Brain pericyte (primary cell): ENCODE measurements at regions not wholly inside any gene's neighbourhood (a gene's known extent, or its start where the extent isn't known, plus 50 kb on each side); places are given as distances from the start of the nearest gene placed in this dataset.

Experiments
- DNase-seq: peaks from one replicate; pipeline ENCODE4 v3.0.0-alpha.2; 2012; ENCODE audit warnings: low read depth, low spot score

DNA sequence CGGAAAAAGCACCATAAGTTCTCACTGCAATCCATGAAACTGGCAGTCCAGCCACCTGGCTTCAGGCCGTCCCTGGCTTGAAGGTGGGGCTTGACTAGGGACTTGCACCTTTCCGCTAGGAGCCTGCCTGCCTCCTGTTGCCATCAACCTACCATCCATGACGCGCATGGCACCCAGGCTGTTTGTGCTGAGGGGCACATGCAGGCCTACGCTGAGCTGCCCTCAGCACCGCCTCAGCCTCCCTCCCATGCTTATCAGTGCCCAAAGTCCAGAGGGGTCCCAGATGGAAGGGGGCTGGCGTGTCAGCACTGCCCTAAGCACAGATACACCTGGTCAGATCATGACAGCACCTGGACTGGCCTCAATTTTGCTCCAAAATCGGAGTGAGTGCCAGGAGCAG, 190.2 kb upstream of the LYPLAL1 start:
- DNase-seq: no peak

DNA sequence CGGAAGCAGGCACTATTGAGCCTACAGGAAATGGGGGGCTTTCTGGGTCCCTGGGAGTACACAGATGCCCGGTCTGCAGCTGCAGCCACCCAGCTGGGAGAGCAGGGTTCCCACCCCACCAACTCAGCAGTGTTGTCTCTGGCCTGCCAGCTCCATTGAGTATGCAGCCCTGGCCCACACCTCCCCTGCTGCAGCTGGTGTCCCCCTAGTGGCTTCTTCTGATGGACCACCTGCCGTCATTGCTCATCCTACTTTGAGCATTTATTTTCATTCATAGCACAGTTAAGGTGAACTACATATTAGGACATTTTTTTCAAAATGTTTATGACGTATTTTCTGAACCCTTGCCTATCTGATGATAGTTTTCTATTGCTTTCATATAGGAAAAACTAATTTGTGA, 189.8 kb upstream of the LYPLAL1 start:
- no peak for DNase-seq

DNA sequence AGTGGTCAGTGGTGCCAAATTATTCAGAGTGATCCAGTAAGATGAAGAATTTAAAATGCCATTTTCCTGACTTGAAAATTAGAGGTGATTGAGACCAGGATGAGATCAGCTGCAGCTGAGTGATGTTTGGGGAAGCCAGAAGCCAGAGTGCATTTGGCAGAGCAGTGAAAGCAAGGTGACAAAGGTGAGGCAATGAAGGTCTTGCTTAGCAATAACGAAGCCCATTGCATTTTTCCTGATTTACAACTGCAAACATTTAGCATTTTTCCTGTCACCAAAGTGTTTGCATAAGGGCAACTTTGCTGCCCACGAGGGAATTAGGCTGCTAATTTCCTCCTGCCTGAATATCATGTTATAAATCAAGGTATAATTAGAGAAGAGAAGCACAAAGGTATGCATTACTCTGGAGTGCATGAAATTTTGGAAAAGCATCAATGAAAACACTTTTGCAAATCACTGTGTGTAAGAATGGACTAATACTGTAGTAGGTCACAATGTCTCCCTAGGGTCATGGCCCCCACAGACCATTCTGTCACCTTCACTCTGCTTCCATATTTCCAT, 188.2 kb upstream of the LYPLAL1 start:
- DNase-seq: no peak

DNA sequence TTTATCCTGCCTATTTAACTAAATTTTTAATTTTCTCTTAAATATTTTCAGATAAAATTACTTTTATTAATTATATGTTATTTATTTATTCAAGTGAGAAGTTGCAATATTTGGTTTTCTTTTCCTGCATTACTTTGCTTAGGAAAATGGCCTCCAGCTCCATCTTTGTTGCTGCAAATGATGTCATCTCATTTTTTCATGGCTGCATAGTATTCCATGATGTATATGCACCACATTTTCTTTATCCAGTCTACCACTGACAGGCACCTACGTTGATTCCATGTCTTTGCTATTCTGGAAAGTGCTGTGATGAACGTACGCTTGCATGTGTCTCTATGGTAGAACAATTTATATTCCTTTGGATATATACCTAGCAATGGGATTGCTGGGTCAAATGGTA, 186.9 kb upstream of the LYPLAL1 start:
- DNase-seq: no peak

DNA sequence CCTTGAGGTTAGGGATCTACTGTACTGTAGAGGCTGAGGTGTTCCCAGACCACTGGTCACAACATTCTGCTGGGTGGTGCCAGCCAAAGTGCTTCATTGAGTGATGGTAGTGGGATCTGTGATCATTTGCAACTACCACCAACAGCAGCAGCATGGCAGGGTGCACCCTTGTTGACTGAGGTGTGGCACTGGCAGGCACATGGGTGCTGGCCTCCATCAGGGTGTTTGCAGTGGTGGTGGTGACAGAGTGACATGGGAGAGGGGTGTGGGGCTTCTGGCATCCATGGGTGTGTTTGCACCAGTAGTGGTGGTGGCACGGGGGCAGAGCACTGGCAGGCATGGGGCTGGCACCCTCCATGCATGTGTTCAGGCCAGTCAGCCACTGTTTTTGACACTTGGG, 183.7 kb upstream of the LYPLAL1 start:
- DNase-seq: no peak

DNA sequence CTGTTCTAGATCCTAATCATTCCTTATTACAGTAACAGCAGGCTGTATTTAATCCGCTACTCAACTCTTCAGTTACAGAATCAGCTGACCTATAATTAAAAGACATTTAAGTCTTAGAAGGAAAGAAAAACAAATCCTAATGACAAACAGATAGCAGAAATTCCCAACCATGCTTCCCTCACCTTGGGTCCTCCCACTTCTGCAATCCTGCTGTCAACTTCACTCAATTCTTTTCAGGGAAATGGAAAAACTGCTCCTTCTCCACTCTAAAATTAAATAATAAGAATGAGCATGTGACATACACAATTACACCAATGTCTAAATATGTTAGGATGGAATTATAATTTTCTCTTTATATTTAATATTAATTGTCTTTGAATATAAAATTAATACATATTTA, 182.6 kb upstream of the LYPLAL1 start:
- DNase-seq: no peak

DNA sequence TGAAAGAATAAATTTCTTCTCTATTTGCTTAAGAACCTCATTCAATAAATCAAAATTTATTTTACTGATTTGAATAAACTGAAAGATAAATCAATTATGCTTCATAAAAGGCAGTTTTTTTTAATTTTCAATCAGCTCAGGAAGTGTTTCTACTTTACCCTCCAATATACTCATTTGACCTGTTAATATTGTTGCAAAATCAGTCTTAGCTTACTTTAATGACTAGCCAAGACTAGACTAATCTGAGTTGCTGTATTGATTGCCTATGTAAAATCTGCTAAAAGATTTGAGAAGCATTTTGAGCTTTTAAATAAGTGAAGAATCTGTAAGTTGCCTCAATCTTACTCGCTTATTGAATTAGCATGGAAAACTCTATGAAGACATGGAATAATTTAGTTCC, 179.1 kb upstream of the LYPLAL1 start:
- DNase-seq: no peak

DNA sequence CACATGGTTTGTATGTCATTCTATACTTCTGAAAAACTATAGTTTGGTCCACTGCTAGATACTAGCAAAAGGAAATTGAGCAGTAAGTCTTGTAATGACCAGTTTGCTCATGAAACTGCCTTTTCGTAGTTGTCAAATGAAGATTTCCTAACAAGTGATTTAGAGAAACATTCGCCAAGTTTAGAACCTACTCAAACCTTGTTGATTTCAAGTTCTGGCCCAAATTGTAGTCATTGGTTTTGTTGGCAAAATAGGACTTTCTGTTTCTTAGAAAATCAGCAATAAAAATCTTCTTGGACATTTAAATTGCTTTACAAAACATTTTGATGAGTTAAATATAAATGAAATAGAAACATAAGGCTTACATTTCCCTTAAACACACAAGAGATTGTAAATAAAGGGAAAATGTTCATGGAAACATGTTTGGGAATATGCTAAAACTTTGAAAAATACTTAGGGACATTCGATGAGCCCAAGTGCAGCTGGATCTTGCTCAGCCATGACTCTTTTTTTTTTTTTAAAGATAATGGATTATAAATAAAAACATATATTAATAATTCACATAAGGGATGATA, 178.5 kb upstream of the LYPLAL1 start:
- DNase-seq: no peak

DNA sequence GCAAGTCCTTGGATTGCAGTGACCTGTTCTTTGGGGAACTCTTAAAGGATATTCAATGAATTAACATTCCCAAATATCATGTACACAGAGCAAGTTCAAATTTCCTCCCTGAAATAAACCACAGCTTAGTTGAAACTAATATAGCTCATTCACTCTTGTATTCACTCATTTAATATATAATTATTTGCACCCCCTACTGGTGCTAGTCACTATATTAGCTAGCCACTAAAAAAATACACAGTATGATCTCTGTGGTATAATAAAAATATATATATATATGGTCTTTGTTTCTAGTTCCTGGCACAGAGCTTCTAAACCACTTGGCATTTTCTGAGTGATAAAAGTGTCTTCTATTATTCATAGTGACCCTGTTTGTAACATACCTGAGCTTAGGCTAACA, 177.3 kb upstream of the LYPLAL1 start:
- DNase-seq: no peak

DNA sequence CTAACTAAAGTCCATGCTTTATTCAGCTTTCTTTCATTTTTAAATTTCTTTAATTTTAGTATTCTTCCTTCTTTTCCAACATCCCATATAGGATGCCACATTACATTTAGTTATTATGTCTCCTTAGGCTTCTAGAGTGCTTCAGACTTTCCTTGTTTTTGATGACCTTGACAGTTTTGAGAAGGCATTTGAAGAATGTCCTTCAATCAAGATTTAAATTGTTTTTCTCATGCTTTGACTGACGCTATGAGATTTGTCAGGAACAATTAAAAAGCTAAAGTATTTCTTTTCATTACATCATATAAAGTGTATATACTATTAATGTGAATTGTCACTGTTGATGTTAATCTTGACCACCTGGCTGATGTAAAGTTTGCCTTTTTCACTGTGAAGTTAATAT, 173.7 kb upstream of the LYPLAL1 start:
- DNase-seq: no peak

DNA sequence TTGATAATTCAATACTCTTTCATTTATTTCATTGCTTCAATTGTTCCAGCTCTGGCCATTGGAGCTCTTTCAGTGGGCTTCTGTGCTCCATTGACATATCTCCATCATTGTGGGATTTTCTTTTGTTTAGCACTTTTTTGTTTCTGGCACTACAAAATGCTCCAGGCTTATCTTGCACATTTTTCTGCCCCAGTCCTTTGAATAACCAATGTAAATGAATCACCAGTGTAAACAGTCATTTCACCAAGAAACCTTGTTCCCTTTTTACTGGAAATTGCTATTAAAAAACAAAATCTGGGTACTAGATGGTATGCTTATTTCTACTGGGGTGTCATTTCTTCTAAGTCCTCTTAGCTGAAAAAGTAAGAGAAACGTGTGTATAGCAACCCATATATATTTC, 173.0 kb upstream of the LYPLAL1 start:
- DNase-seq: no peak

DNA sequence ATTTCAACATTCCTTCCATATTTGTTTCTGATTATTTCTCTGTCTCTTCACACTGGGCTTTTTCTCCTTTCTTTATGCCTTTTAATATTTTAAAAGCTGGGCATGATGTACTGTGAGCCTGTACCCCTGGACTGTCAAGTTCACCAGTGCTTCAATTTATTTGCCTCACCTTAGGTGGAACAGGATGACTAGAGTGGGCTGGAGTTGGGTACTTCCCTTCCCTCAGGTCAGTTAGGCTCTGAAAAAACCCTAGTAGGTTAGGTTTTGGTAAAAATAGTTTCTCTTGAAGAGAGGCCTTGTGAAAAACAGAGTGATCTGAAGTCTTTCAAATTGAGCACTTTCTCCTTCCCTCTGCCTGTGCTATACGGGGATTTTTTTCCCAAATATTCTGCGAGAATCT, 163.0 kb upstream of the LYPLAL1 start:
- no peak for DNase-seq

DNA sequence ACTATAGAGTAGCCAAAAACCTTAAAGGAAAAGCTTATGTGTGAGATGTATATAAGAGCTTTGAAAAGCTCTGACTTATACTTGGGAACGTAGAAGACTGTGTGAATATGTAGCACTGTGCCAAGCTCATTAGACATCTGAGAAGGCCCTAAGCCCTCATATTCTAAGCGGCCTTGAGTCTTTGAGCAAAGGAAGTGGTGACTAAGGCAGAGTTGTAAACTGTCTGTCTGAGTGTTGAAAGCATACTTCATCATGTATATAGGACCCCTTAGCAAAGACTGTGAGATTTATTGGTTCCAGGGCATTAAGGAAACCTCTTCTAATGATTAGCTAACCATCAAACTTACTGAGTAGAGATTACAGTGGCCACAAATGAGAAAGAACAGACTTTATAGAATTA, 153.3 kb upstream of the LYPLAL1 start:
- DNase-seq: no peak

DNA sequence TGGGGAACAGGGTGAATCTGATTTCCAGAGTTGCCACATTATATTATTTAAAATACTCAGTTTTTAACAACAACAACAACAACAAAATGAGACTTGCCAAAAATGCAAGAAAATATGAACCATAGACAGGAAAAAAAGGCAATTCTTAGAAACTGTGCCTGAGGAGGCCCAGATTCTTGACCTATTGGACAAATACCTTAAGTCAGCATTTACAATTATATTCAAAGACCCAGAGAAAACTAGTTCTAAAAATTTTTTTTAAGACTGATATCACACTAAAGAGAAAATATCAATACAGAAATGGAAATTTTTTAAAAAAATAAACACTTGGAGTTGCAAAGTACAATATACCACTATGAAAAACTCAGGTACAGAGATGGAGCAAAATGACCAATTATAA, 152.8 kb upstream of the LYPLAL1 start:
- no peak for DNase-seq

DNA sequence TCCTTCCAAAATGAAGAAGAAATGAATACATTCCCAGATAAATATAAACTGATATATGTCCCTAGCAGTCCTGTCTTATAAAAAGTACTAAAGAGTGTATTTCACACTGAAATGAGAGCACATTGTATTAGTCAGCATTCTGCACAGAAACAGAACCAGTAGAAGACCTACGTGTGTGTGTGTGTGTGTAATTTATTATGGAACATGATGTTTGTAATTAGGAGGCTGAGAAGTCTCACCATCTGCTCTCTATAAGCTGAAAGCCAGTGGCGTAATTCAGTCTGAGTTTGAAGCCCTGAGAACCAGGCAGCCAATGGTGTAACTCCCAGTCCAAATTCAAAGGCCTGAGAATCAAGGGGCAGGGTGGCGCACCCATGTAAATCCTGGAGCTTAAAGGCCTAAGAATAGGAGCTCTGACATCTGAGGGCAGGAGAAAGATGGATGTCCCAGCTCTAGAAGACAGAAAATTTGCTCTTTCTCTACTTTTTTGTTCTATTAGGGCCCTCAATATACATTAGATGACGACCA, 146.5 kb upstream of the LYPLAL1 start:
- DNase-seq: no peak

DNA sequence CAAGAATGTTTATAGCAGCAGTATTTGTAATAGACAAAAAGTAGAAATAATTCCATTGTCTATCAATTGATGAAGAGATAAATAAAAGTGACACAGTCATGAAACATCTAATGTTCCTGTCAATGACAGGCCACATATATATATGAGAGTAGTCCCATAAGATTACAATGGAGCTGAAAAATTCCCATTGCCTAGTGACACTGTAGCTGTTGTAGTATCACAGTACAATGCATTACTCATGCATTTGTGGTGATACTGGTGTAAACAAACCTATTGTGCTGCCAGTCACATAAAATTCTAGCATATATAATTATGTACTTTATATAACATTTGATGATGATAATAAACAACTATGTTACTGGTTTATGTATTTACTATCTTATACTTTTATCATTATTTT, 141.9 kb upstream of the LYPLAL1 start:
- DNase-seq: no peak

DNA sequence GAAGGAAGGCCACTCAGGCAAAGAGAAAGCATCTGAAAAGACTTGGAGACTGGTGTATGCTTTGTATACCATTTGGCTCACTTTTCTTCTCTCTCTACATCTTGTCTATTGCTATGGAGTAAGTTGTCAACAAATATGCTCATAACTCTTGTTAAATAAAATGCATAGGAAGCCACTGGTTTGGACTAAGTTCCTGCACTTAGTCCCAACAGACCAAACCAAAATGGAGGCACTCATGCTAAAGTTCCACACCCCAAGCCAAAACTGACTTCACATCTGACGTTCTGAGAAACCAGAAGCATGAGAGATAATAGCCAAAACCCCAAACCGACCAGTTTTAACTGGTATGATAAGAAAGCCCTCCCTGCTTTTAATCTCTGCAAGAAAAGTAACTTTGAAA, 135.3 kb upstream of the LYPLAL1 start:
- no peak for DNase-seq

DNA sequence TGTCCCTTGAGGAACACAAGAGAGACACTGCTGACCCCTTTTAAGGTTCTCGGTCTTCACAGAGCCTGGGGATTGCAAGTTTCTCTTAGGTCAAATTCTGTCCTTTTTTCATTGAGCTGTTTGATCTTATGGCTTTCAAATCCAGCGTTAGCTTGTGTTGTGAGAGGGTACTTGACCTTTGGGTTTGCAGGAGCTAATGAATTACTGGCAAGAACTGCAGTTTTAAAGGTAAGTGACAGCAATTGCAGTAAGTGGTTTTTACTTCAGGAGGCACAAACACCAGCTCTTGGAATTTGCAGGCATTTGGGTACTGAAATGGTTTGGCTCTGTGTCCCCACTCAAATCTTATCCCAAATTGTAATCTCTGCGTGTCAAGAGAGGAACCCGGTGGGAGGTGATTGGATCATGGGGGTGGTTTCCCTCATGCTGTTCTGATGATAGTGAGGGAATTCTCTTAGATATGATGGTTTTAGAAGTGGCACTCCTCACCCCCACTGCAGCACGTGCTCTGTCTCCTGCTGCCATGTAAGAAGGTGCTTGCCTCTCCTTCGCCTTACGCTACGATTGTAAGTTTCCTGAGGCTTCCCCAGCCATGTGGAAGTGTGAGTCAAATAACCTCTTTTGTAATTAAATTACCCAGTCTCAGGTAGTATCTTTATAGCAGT, 134.5 kb upstream of the LYPLAL1 start:
- DNase-seq: no peak

DNA sequence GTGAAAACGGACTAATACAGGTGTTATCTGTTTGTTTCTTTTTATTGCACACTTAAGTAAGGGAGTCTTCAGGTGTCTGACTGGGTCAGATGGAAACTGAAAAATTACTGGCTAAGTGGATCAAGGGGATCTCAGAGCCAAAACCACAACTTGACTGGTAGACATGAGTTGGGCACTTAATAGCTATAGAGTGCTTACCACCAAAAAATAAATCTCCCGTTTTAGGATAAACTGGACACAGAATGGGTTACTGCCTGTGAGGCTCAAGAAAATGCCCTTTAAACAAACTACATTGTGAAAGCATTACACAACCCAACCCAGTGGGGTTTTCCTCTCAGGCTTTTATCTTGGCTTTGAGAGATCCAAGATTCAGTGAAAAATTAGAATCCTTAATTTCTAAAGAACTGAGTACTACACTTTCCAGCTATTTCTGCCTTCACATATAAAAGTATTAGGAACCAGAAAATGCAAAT, 134.0 kb upstream of the LYPLAL1 start:
- no peak for DNase-seq

DNA sequence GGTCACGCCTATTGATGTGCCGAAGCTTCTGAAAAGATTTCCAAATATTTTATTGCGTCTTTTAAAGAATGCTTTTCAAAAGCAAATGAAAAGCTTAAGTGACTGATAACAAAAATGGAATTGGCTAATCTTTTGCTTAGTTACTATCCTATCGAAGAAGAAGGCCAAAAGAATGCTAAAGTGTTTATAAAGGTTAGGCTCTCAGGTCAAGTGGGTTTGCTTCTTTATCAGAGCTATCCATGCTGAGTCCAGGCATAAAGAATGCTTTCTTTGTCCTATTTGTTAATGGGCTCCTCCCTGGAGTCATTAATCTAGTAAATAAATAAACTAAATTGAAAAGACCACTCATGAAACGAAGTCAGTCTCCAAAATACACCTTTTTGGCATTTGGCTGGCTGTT, 133.4 kb upstream of the LYPLAL1 start:
- DNase-seq: no peak

DNA sequence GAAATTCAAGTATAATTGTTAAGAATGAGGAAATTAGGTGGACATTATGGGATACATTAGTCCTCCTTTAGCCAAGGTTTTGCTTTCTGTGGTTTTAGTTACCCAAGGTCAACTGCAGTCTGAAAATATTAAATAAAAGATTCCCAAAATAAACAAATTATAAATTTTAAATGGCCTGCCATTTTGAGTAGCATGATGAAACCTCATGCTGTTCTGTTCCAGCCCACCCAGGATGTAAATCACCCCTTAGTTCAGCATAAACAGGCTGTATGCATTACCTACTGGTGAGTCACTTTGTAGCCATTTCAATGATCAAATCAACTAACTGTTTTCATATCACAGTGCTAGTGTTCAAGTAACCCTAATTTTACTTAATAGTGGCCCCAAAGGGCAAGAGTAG, 132.5 kb upstream of the LYPLAL1 start:
- DNase-seq: peak; percentile 58

DNA sequence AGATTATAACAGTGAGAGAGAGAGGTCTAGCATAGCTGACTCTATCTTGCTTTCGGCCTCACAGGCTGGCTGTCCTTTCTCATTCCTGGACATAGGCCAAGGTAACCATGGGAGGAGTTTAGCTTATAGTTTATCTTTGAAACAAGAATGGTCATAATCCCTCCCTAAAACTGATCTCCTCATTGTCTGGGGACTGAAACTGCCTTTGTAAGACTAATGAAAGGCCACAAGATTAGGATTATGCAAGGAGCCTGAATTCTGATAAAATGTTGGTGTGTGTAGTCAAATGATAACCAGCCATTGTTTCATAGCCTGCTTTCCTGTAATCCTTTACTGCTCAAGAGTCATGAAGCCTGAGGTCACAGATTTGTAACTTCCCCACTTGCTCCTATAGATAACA, 131.9 kb upstream of the LYPLAL1 start:
- DNase-seq: peak; percentile 11

DNA sequence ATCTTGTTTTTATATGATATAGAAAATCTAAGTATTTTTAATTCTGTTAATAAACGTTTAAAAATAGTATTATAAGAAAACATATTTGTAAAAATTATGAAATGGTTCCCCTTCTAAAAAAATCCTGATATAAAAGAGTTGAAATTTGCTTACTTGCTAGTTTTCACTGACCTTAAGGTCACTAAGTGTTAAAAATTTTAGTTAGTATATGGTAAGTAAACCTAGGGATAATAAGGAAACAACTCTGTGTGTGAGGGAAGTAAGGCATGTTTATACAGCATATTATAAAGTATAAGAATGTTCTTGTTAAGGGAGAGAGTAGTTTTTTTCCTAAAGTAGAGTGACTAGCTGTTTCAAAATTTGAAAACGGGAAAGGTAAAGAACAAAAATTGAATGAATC, 130.9 kb upstream of the LYPLAL1 start:
- DNase-seq: no peak
